ENCODE measurements at regions not wholly inside any gene's neighbourhood (a gene's known extent, or its start where the extent isn't known, plus 50 kb on each side); places are given as distances from the start of the nearest gene placed in this dataset.
"Not testable (repeated sequence)": the region's sequence is repeated elsewhere in the genome, so short reads cannot be mapped to it uniquely, and the experiment has no call there.

- no peak overlapping the region for H3K4me3 ChIP-seq (replicated peaks in 1 of 2; ENCODE audit: low read depth in 2 of 2, low read length in 2 of 2)
- TF ChIP-seq CTCF (IDR thresholded peaks at IDR 0.05; ENCODE audit: low read depth, low read length) = no peak
- DNase-seq (ENCODE audit: low read depth in 2 of 2) = no peak
These were observed 63.0 kb upstream of the RBM24 start for GRCh38 chr6:17218023-17218748.

GRCh38 chr6:17218749-17219093 is 62.4 kb upstream of the RBM24 start:
- DNase-seq (ENCODE audit: low read depth in 2 of 2) = no peak
- H3K4me3 ChIP-seq (replicated peaks in 1 of 2; ENCODE audit: low read depth in 2 of 2, low read length in 2 of 2) = no peak overlapping the region
- no peak for TF ChIP-seq CTCF (IDR thresholded peaks at IDR 0.05; ENCODE audit: low read depth, low read length)

GRCh38 chr6:17219098-17219497 is 62.1 kb upstream of the RBM24 start:
- DNase-seq (ENCODE audit: low read depth in 2 of 2) = no peak
- TF ChIP-seq CTCF (IDR thresholded peaks at IDR 0.05; ENCODE audit: low read depth, low read length) = no peak

GRCh38 chr6:17220040-17220910 is 60.9 kb upstream of the RBM24 start:
- no peak overlapping the region for H3K4me3 ChIP-seq (replicated peaks in 1 of 2; ENCODE audit: low read depth in 2 of 2, low read length in 2 of 2)
- TF ChIP-seq CTCF (IDR thresholded peaks at IDR 0.05; ENCODE audit: low read depth, low read length) = no peak
- no peak for DNase-seq (ENCODE audit: low read depth in 2 of 2)

More at GRCh38 chr6:17219098-17219497, 62.1 kb upstream of the RBM24 start:
- H3K4me3 ChIP-seq (replicated peaks in 1 of 2; ENCODE audit: low read depth in 2 of 2, low read length in 2 of 2) = no peak overlapping the region

GRCh38 chr6:17224056-17224455 is 57.1 kb upstream of the RBM24 start:
- TF ChIP-seq CTCF (IDR thresholded peaks at IDR 0.05; ENCODE audit: low read depth, low read length) = no peak
- peak; percentile 1 to 4 for DNase-seq (ENCODE audit: low read depth in 2 of 2)
- H3K4me3 ChIP-seq (replicated peaks in 1 of 2; ENCODE audit: low read depth in 2 of 2, low read length in 2 of 2) = no peak overlapping the region

GRCh38 chr6:17224501-17224900 is 56.7 kb upstream of the RBM24 start:
- not testable (repeated sequence) for H3K4me3 ChIP-seq (replicated peaks in 1 of 2; ENCODE audit: low read depth in 2 of 2, low read length in 2 of 2); DNase-seq (ENCODE audit: low read depth in 2 of 2)
